Stimulated activated CD4-positive, alpha-beta T cell treated with anti-CD3 and anti-CD28 coated beads, Interleukin-4, amount 100 ng/mL, for 4 hours (primary cell): ENCODE measurements at regions not wholly inside any gene's neighbourhood (a gene's known extent, or its start where the extent isn't known, plus 50 kb on each side); places are given as distances from the start of the nearest gene placed in this dataset.
"Not testable (repeated sequence)": the region's sequence is repeated elsewhere in the genome, so short reads cannot be mapped to it uniquely, and the experiment has no call there.

Experiments used
- DNase-seq, 2 experiments: peaks; one replicate each; pipeline ENCODE4 v3.0.0-alpha.2; 2020

GRCh38 chr5:71771191-71771590 lies 52.1 kb downstream of the CARTPT start:
- no peak for DNase-seq

GRCh38 chr5:71778678-71779276 lies 59.7 kb downstream of the CARTPT start:
- DNase-seq: no peak

- DNase-seq: no peak
Observed at GRCh38 chr5:71780597-71780996, 61.5 kb downstream of the CARTPT start.

GRCh38 chr5:71782393-71782770 lies 63.3 kb downstream of the CARTPT start:
- no peak for DNase-seq

GRCh38 chr5:71782771-71783770 lies 64.0 kb downstream of the CARTPT start:
- peak; percentile 10 to 39 for DNase-seq

GRCh38 chr5:71783891-71784290 lies 64.8 kb downstream of the CARTPT start:
- no peak for DNase-seq

- no peak for DNase-seq
Observed at GRCh38 chr5:71786337-71787055, 67.4 kb downstream of the CARTPT start.

GRCh38 chr5:71788794-71789193 lies 69.7 kb downstream of the CARTPT start:
- no peak for DNase-seq

GRCh38 chr5:71789746-71790145 lies 70.7 kb downstream of the CARTPT start:
- DNase-seq: no peak

GRCh38 chr5:71790433-71790832 lies 71.4 kb downstream of the CARTPT start:
- DNase-seq: no peak

- DNase-seq: not testable (repeated sequence)
Observed at GRCh38 chr5:71792041-71792440, 73.0 kb downstream of the CARTPT start.

GRCh38 chr5:71794061-71794695 lies 75.1 kb downstream of the CARTPT start:
- no peak for DNase-seq

- no peak for DNase-seq
Observed at GRCh38 chr5:71802673-71803072, 83.6 kb downstream of the CARTPT start.

GRCh38 chr5:71806711-71807110 lies 87.6 kb downstream of the CARTPT start:
- no peak for DNase-seq

GRCh38 chr5:71807909-71808308 lies 88.8 kb downstream of the CARTPT start:
- DNase-seq: no peak

GRCh38 chr5:71809446-71809845 lies 90.4 kb downstream of the CARTPT start:
- no peak for DNase-seq

GRCh38 chr5:71810023-71810422 lies 90.9 kb downstream of the CARTPT start:
- DNase-seq: no peak

- no peak for DNase-seq
Observed at GRCh38 chr5:71810471-71811195, 91.6 kb downstream of the CARTPT start.

GRCh38 chr5:71811779-71812178 lies 92.7 kb downstream of the CARTPT start:
- no peak for DNase-seq

- DNase-seq: no peak
Observed at GRCh38 chr5:71816307-71816706, 97.2 kb downstream of the CARTPT start.

GRCh38 chr5:71817891-71818290 lies 98.8 kb downstream of the CARTPT start:
- no peak for DNase-seq

- DNase-seq: no peak
Observed at GRCh38 chr5:71821029-71821428, 102.0 kb downstream of the CARTPT start.
